H1 (cell line): ENCODE measurements at regions not wholly inside any gene's neighbourhood (a gene's known extent, or its start where the extent isn't known, plus 50 kb on each side); places are given as distances from the start of the nearest gene placed in this dataset.

Experiments used
- CTCF ChIA-PET: fragments of 300-600 bp; sonication (Branson Sonifier 250); formaldehyde crosslinking; loops from one replicate; lab custom pipeline; 2021; ENCODE audit not compliant: partially characterized antibody; lab: Charles Lee
- POLR2A ChIA-PET: fragments of 300-600 bp; sonication (Branson Sonifier 250); formaldehyde crosslinking; loops from one replicate; lab custom pipeline; 2021; ENCODE audit warnings: inconsistent platforms; ENCODE audit not compliant: partially characterized antibody; lab: Charles Lee
- DNase-seq, 2 experiments: peaks; one replicate each; pipeline versions ENCODE4 v3.0.0 to v3.0.0-alpha.2; 2010 to 2022; ENCODE audit warnings: low spot score in 2 of 2, low read depth in 1 of 2, mixed read lengths in 1 of 2
- FAIRE-seq: peaks from 2 replicates; lab custom pipeline; 2011; peaks lifted over from hg19 to GRCh38; lab: Jason Lieb, UNC
- H2AFZ ChIP-seq: 2 replicates; pipeline ENCODE4 v1.8.1; 2012; ENCODE audit warnings: low read length, inconsistent platforms
- H2AK5ac ChIP-seq: 2 replicates; pipeline ENCODE4 v1.6.1; 2013; ENCODE audit warnings: low read depth, low read length
- H2BK120ac ChIP-seq: replicated peaks from 2 replicates; pipeline ENCODE3; 2013; ENCODE audit warnings: low read depth, low read length, inconsistent platforms
- H2BK12ac ChIP-seq: 2 replicates; pipeline ENCODE4 v1.6.1; 2013; ENCODE audit warnings: low read depth, low read length
- H2BK15ac ChIP-seq: 2 replicates; pipeline ENCODE4 v1.6.1; 2013; ENCODE audit warnings: low read length
- H2BK20ac ChIP-seq: 2 replicates; pipeline ENCODE4 v1.6.1; 2013; ENCODE audit warnings: low read length
- H2BK5ac ChIP-seq: 2 replicates; pipeline ENCODE4 v1.6.1; 2013; ENCODE audit warnings: low read depth, low read length
- H3K14ac ChIP-seq: 2 replicates; pipeline ENCODE4 v1.6.1; 2013; ENCODE audit warnings: inconsistent platforms; ENCODE audit not compliant: insufficient read length
- H3K18ac ChIP-seq: 2 replicates; pipeline ENCODE4 v1.6.1; 2013; ENCODE audit warnings: low read length; ENCODE audit errors: extremely low read depth
- H3K23ac ChIP-seq: 2 replicates; pipeline ENCODE4 v1.6.1; 2013; ENCODE audit warnings: inconsistent platforms; ENCODE audit not compliant: insufficient read length
- H3K23me2 ChIP-seq: 2 replicates; pipeline ENCODE4 v1.6.1; 2013; ENCODE audit warnings: low read depth, low read length
- H3K27ac ChIP-seq: 2 replicates; pipeline ENCODE4 v1.6.1; 2011; ENCODE audit warnings: low read depth, low read length, inconsistent platforms
- H3K27me3 ChIP-seq, 4 experiments: replicated peaks in 1 of 4; 1 replicate in 1 of 4; 2 replicates in 3 of 4; pipeline versions ENCODE4 v1.6.1 to v1.8.1; 2011 to 2013; ENCODE audit warnings: low read length in 3 of 4, mild to moderate bottlenecking in 3 of 4, inconsistent platforms in 2 of 4, mixed read lengths in 2 of 4, moderate library complexity in 1 of 4; ENCODE audit not compliant: control insufficient read depth in 3 of 4, insufficient read depth in 3 of 4; ENCODE audit errors: extremely low read depth in 1 of 4
- H3K36me3 ChIP-seq, 4 experiments: 2 replicates each; pipeline versions ENCODE4 v1.6.1 to v1.8.1; 2011 to 2013; ENCODE audit warnings: mild to moderate bottlenecking in 4 of 4, low read length in 3 of 4, moderate library complexity in 2 of 4, control low read depth in 1 of 4, inconsistent platforms in 1 of 4; ENCODE audit not compliant: insufficient read depth in 4 of 4, control insufficient read depth in 2 of 4
- H3K4ac ChIP-seq: replicated peaks from 2 replicates; pipeline ENCODE3; 2013; ENCODE audit warnings: low read length, low read depth, mixed read lengths, inconsistent platforms; ENCODE audit not compliant: insufficient read length
- H3K4me1 ChIP-seq, 4 experiments: replicated peaks in 1 of 4; 1 replicate in 1 of 4; 2 replicates in 3 of 4; pipeline versions ENCODE4 v1.6.1 to v1.8.1; 2011 to 2013; ENCODE audit warnings: low read length in 3 of 4, inconsistent platforms in 2 of 4, mixed read lengths in 1 of 4; ENCODE audit not compliant: insufficient read depth in 4 of 4, control insufficient read depth in 3 of 4
- H3K4me2 ChIP-seq, 2 experiments: 2 replicates each; pipeline versions ENCODE4 v1.6.1 to v1.8.1; 2011 to 2013; ENCODE audit warnings: low read depth in 2 of 2, low read length in 2 of 2, control low read depth in 1 of 2, inconsistent platforms in 1 of 2, mild to moderate bottlenecking in 1 of 2; ENCODE audit not compliant: insufficient read depth in 1 of 2
- H3K4me3 ChIP-seq, 4 experiments: fragments of 200-600, 300-600 bp in 1 of 4; sonication (generic), shearing (Covaris generic), sonication (Bioruptor Twin) in 1 of 4; 2 replicates each; pipeline versions ENCODE4 v1.5.1 to v1.8.1; 2011 to 2016; ENCODE audit warnings: low read length in 4 of 4, low read depth in 3 of 4, control low read depth in 2 of 4, inconsistent platforms in 2 of 4, mild to moderate bottlenecking in 2 of 4, mixed read lengths in 1 of 4, moderate library complexity in 1 of 4; ENCODE audit not compliant: insufficient read depth in 2 of 4; ENCODE audit errors: extremely low read depth in 1 of 4
- H3K56ac ChIP-seq: replicated peaks from 2 replicates; pipeline ENCODE3; 2013; ENCODE audit warnings: low read depth, mild to moderate bottlenecking, mixed read lengths, low read length, inconsistent platforms; ENCODE audit not compliant: insufficient read length
- H3K79me1 ChIP-seq: 2 replicates; pipeline ENCODE4 v1.6.1; 2013; ENCODE audit warnings: low read depth, low read length, control low read depth
- H3K79me2 ChIP-seq, 2 experiments: 2 replicates each; pipeline versions ENCODE4 v1.6.1 to v1.8.1; 2012 to 2013; ENCODE audit warnings: low read length in 2 of 2, mild to moderate bottlenecking in 2 of 2, inconsistent platforms in 1 of 2; ENCODE audit not compliant: insufficient read depth in 2 of 2, control insufficient read depth in 1 of 2
- H3K9ac ChIP-seq, 4 experiments: replicated peaks in 1 of 4; 1 replicate in 1 of 4; 2 replicates in 3 of 4; pipeline versions ENCODE4 v1.6.1 to v1.8.1; 2011 to 2013; ENCODE audit warnings: low read depth in 3 of 4, low read length in 3 of 4, control low read depth in 2 of 4, mild to moderate bottlenecking in 2 of 4, moderate library complexity in 2 of 4, inconsistent platforms in 1 of 4; ENCODE audit errors: extremely low read depth in 1 of 4
- H3K9me3 ChIP-seq, 2 experiments: 2 replicates each; pipeline versions ENCODE4 v1.6.1 to v1.8.1; 2012 to 2013; ENCODE audit warnings: mild to moderate bottlenecking in 2 of 2, moderate library complexity in 2 of 2, control low read depth in 1 of 2, inconsistent platforms in 1 of 2, low read depth in 1 of 2, low read length in 1 of 2, mixed read lengths in 1 of 2; ENCODE audit not compliant: insufficient read depth in 2 of 2
- H4K20me1 ChIP-seq, 2 experiments: replicated peaks in 1 of 2; 2 replicates each; pipeline versions ENCODE3 to v1.8.1; 2011 to 2013; ENCODE audit warnings: inconsistent platforms in 2 of 2, low read length in 2 of 2, mild to moderate bottlenecking in 1 of 2; ENCODE audit not compliant: insufficient read depth in 2 of 2, control insufficient read depth in 1 of 2
- H4K5ac ChIP-seq: 2 replicates; pipeline ENCODE4 v1.6.1; 2013; ENCODE audit warnings: low read length, low read depth, mixed read lengths, inconsistent platforms; ENCODE audit not compliant: insufficient read length
- H4K8ac ChIP-seq: 2 replicates; pipeline ENCODE4 v1.8.0; 2013; ENCODE audit warnings: mild to moderate bottlenecking, moderate library complexity, low read length, inconsistent platforms; ENCODE audit not compliant: insufficient read depth; ENCODE audit errors: extremely low read depth
- H4K91ac ChIP-seq: replicated peaks from 2 replicates; pipeline ENCODE3; 2013; ENCODE audit warnings: low read length, mixed read lengths, inconsistent platforms; ENCODE audit not compliant: insufficient read length
- BACH1 ChIP-seq: IDR thresholded peaks from 2 replicates; pipeline ENCODE4 v1.6.1; 2012; ENCODE audit warnings: low read length, improper control_type of control experiment
- CBX5 ChIP-seq: fragments of 300-800, 300-1000 bp; sonication (generic); IDR thresholded peaks from 2 replicates; pipeline ENCODE4 v1.7.1; 2016; ENCODE audit warnings: antibody characterized with exemption, low read length, low read depth
- CHD2 ChIP-seq: IDR thresholded peaks from 2 replicates; pipeline ENCODE4 v1.6.1; 2012; ENCODE audit warnings: low read length, improper control_type of control experiment
- HDAC6 ChIP-seq: IDR thresholded peaks from one replicate; pipeline ENCODE4 v1.7.1; 2012; ENCODE audit warnings: low read depth, mild to moderate bottlenecking, inconsistent platforms, low read length, moderate library complexity
- JUN ChIP-seq: IDR thresholded peaks from 2 replicates; pipeline ENCODE4 v1.6.1; 2011; ENCODE audit warnings: low read depth, mild to moderate bottlenecking, improper control_type of control experiment, low read length
- JUND ChIP-seq: IDR thresholded peaks from 2 replicates; pipeline ENCODE4 v1.6.1; 2011; ENCODE audit warnings: mild to moderate bottlenecking, improper control_type of control experiment, low read length
- KDM1A ChIP-seq: fragments of 200-600, 300-600 bp; sonication (generic); IDR thresholded peaks from 2 replicates; pipeline ENCODE4 v1.7.1; 2016; ENCODE audit warnings: mild to moderate bottlenecking, low read length, borderline replicate concordance
- NRF1 ChIP-seq: IDR thresholded peaks from 2 replicates; pipeline ENCODE4 v1.6.1; 2011; ENCODE audit warnings: mild to moderate bottlenecking, low read depth, low read length, improper control_type of control experiment
- POLR2A ChIP-seq, 2 experiments: IDR thresholded peaks; 1 replicate in 1 of 2; 2 replicates in 1 of 2; pipeline ENCODE4 v1.6.1; 2011; ENCODE audit warnings: low read depth in 2 of 2, low read length in 2 of 2, mild to moderate bottlenecking in 2 of 2; ENCODE audit errors: control extremely low read depth in 1 of 2
- POU5F1 ChIP-seq: IDR thresholded peaks from 2 replicates; pipeline ENCODE4 v1.6.1; 2011; ENCODE audit warnings: low read depth, mild to moderate bottlenecking, low read length, moderate library complexity
- RBBP5 ChIP-seq: IDR thresholded peaks from 2 replicates; pipeline ENCODE4 v1.7.1; 2012; ENCODE audit warnings: low read depth, mild to moderate bottlenecking, inconsistent platforms, low read length, moderate library complexity, borderline replicate concordance
- SP2 ChIP-seq: IDR thresholded peaks from 2 replicates; pipeline ENCODE4 v1.6.1; 2012; ENCODE audit warnings: mild to moderate bottlenecking, low read length, inconsistent platforms
- WGBS, 2 experiments: shearing (Covaris generic) in 1 of 2; methylation state at CpG; one replicate each; pipeline versions ENCODE4 v1.1.6 to v1.1.7; 2013 to 2015; ENCODE audit warnings: low lambda C conversion rate in 2 of 2, mixed read lengths in 2 of 2, inconsistent platforms in 1 of 2, low coverage in 1 of 2, missing lambda C conversion rate in 1 of 2; ENCODE audit not compliant: insufficient replicate concordance in 2 of 2, insufficient coverage in 1 of 2, insufficient read length in 1 of 2; ENCODE audit errors: extremely low coverage in 1 of 2, missing lambda C conversion rate in 1 of 2; 5-methylcytosine and 5-hydroxymethylcytosine counted together
- TF ChIP-seq, protein P1 (sequence below): IDR thresholded peaks from 2 replicates; pipeline ENCODE4 v1.6.1; 2012; ENCODE audit warnings: inconsistent platforms
- TF ChIP-seq, protein P2 (sequence below): IDR thresholded peaks from 2 replicates; pipeline ENCODE4 v1.6.1; 2012; ENCODE audit warnings: inconsistent platforms

GRCh38 chr13:33352041-33352440, 66.5 kb upstream of the STARD13 start:
- Histone ChIP-seq H3K56ac (no peak overlapping the region), H2AK5ac (no peak overlapping the region), H3K4me1 (peaks cover 0 to 5% (median 2%) of the 10 kb centered on the region in 4 experiments; a peak in 1 of 7 replicates), H3K23me2 (peaks cover 4% of the 10 kb centered on the region; the same call in 1 of the 2 replicates), H3K4me2 (no peak overlapping the region), H3K27ac (no peak overlapping the region), H2BK15ac (no peak overlapping the region), H3K4ac (no peak overlapping the region), H4K5ac (no peak overlapping the region), H4K91ac (no peak overlapping the region), H3K14ac (no peak overlapping the region), H2AFZ (no peak overlapping the region), H2BK120ac (no peak overlapping the region), H3K79me2 (no peaks in the 10 kb centered on the region), H3K18ac (no peak overlapping the region), H3K23ac (no peak overlapping the region), H3K27me3 (peaks cover 3 to 21% (median 20%) of the 10 kb centered on the region in 4 experiments), H3K9me3 (no peaks in the 10 kb centered on the region), H4K20me1 (no peaks in the 10 kb centered on the region), H2BK12ac (no peak overlapping the region), H4K8ac (no peak overlapping the region), H2BK20ac (no peak overlapping the region), H2BK5ac (no peak overlapping the region), H3K36me3 (no peaks in the 10 kb centered on the region), H3K79me1 (no peaks in the 10 kb centered on the region), H3K4me3 (no peak overlapping the region), H3K9ac (no peak overlapping the region)
- ChIA-PET CTCF (interaction anchor here (0.8 kb wide), 1 partner anchor 169 kb away, joined by 3 read pairs; no protein-coding TSS in a partner anchor), POLR2A (interaction anchor here (0.9 kb wide), 1 partner anchor 28 kb away, joined by 3 read pairs; no protein-coding TSS in a partner anchor)
- 94% methylated on average over 5 of the region's 5 CpGs; no CpG with 5 or more reads in 1 of the 2 experiments for WGBS, 2 experiments
- no peak for FAIRE-seq
- no peak for DNase-seq
- TF ChIP-seq, protein P1, sequence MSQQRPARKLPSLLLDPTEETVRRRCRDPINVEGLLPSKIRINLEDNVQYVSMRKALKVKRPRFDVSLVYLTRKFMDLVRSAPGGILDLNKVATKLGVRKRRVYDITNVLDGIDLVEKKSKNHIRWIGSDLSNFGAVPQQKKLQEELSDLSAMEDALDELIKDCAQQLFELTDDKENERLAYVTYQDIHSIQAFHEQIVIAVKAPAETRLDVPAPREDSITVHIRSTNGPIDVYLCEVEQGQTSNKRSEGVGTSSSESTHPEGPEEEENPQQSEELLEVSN: no peak
- TF ChIP-seq SP2 (no peak), JUND (no peak), HDAC6 (no peak), BACH1 (no peak), KDM1A (no peak), RBBP5 (no peak), CHD2 (no peak), JUN (no peak), NRF1 (no peak), CBX5 (no peak), POU5F1 (no peak), POLR2A (IDR thresholded peaks at IDR 0.05; ENCODE audit: control extremely low read depth in 1 of 2, low read depth in 2 of 2, low read length in 2 of 2) (no peak)
- TF ChIP-seq, protein P2, sequence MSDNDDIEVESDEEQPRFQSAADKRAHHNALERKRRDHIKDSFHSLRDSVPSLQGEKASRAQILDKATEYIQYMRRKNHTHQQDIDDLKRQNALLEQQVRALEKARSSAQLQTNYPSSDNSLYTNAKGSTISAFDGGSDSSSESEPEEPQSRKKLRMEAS: no peak
